Putamen (tissue), 1 donor: ENCODE measurements at regions not wholly inside any gene's neighbourhood (a gene's known extent, or its start where the extent isn't known, plus 50 kb on each side); places are given as distances from the start of the nearest gene placed in this dataset.
"Not testable (repeated sequence)": the region's sequence is repeated elsewhere in the genome, so short reads cannot be mapped to it uniquely, and the experiment has no call there.

Experiments used
- DNase-seq: peaks from one replicate; pipeline ENCODE4 v3.0.0-alpha.2; 2016; ENCODE audit warnings: low spot score

DNA sequence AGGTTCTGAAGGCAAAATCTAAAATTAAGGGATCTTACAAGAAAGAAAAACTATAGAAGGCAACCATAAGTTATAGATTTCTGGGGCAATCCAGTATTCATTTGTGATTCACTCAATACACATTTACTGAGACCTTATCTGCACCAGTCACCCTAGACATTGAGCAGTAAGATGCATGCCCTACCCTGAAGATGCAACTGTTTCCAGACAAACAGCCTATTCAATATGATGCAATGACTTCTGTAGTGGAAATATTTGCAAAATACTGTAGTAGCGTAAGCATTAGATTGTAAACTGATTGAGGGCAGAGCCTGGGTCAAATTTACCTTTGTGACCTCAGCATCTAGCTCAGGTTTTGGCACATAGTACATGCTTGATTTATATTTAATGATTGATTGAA, 256.2 kb upstream of the ACTBL2 start:
- no peak for DNase-seq

GRCh38 chr5:57738301-57738700, 255.7 kb upstream of the ACTBL2 start:
- no peak for DNase-seq

- DNase-seq = no peak
Observed at GRCh38 chr5:57736716-57737115, 254.1 kb upstream of the ACTBL2 start.

GRCh38 chr5:57735279-57736153, 252.9 kb upstream of the ACTBL2 start:
- DNase-seq = not testable (repeated sequence)

GRCh38 chr5:57734296-57734695, 251.7 kb upstream of the ACTBL2 start:
- DNase-seq = peak; percentile 4

GRCh38 chr5:57727591-57727990, 245.0 kb upstream of the ACTBL2 start:
- DNase-seq = no peak

DNA sequence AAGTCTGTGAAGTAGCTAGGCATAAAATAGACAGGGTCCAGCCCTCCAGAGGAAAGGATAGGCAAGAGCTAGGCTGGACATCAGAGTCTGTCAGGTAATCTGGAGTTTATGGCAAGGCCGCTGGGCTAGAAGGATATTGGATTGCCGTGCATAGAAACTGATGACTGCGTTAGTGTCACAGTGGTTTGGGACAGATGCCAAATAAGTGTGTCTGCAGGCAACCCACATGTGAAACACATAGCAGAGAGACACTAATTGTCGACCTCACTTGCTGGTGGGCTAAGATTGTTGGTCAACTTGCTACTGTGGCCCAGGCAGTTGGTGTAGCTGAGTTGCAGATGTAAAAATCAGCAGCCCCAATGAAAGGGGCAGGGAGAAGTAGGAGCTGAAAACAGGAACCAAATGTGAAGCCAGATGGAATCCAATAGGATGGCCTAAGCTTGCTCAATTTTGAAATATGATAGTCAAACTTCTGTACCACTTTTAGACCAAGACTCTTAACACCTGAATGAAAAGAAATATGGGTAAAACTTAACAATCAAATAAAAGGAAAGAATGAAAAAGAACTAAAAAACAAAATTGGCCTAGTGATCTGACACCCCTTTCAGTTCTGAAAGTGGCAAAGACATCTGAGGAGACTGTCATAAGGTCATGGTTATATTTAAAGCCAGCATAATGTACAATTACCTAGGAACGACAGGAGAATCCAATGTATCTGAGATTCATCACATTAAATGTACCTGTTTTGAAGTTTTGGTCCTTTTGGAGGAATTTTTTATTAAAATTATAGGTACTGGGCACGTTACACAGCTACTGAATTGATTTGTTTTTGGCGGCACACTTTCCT, 243.3 kb upstream of the ACTBL2 start:
- no peak for DNase-seq

- DNase-seq = no peak
Observed at GRCh38 chr5:57724836-57725235, 242.2 kb upstream of the ACTBL2 start.

DNA sequence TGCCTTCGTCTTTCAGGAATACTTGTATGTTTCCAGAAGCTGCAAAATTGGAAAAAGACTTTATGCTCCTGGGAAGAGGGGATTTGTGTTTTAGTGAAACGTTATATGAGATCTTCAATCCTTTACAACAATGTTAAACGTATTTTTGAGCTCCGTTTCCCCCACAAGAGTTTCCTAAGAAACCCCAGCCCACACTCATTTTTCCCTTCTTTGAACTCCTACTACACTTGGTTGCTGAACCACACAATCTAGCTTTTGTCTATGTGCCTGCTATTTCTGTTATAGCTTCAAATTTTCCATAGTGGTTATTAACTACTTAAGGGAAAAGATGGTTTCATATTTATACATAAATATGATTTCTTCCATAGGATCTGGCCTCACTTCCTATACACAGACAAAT, 238.6 kb upstream of the ACTBL2 start:
- peak; percentile 71 for DNase-seq

DNA sequence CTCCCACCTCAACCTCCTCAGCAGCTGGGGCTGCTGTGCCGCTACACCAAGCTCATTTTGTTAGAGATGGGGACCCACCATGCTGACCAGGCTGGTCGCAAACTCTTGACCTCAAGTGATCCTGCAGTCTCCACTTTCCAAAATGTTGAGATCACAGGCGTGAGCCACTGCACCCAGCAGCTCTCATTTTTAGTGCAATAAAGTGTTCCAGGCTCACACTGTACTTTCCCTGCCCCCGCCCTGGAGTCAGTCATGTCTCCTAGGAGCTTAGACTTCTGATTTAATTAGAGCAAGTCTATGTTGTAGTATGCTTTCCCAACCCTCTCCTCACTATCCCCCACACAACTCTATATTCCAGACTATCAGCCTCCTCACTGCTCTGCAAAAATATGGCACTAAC, 238.0 kb upstream of the ACTBL2 start:
- DNase-seq = peak; percentile 73

GRCh38 chr5:57719216-57719615, 236.6 kb upstream of the ACTBL2 start:
- no peak for DNase-seq

DNA sequence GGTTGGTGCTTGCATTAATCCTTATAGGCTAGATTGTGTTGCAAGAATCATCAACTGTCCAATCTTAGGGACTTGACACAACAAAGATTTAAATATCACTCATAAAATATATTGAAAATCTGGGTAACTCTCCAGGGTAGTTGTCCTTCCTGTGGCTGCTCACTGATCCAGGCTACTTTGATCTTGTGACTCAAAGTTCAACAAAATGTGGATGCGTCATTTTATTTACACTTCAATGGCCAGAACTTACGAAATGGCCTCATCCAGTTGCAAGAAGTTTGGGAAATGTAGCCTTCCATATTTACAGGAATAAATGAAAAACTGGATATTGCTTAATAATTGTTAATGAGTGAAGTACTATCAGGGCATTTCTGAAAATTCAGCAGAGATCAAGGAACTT, 235.5 kb upstream of the ACTBL2 start:
- DNase-seq = no peak

- DNase-seq = no peak
Observed at GRCh38 chr5:57717555-57717954, 234.9 kb upstream of the ACTBL2 start.

GRCh38 chr5:57716661-57717060, 234.1 kb upstream of the ACTBL2 start:
- no peak for DNase-seq

- no peak for DNase-seq
Observed at GRCh38 chr5:57715296-57715695, 232.7 kb upstream of the ACTBL2 start.

- DNase-seq = not testable (repeated sequence)
Observed at GRCh38 chr5:57713535-57713934, 230.9 kb upstream of the ACTBL2 start.

GRCh38 chr5:57711946-57712345, 229.3 kb upstream of the ACTBL2 start:
- no peak for DNase-seq

GRCh38 chr5:57711471-57711870, 228.9 kb upstream of the ACTBL2 start:
- no peak for DNase-seq

DNA sequence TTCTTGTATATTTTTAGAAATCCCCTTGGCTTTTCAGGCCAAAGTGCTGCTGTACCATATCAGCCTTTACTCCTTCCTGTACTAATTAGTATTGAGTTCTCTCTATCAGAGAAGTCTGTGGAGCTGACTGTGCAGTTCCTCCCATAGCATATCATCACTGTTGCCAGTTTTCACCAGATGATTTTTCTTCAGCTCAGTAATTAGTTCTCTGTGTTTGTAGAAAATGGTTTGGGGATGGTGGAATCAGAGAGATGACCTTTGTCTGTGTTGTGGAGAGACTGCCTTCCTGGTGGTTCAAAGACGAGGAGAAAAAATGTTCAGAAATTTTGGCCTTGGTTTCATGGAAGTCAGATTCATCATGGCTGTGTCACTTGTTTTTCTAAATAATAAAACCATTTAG, 227.5 kb upstream of the ACTBL2 start:
- DNase-seq = no peak

- no peak for DNase-seq
Observed at GRCh38 chr5:57705769-57706168, 223.2 kb upstream of the ACTBL2 start.

- DNase-seq = no peak
Observed at GRCh38 chr5:57703721-57704120, 221.1 kb upstream of the ACTBL2 start.

GRCh38 chr5:57700484-57700883, 217.9 kb upstream of the ACTBL2 start:
- no peak for DNase-seq

DNA sequence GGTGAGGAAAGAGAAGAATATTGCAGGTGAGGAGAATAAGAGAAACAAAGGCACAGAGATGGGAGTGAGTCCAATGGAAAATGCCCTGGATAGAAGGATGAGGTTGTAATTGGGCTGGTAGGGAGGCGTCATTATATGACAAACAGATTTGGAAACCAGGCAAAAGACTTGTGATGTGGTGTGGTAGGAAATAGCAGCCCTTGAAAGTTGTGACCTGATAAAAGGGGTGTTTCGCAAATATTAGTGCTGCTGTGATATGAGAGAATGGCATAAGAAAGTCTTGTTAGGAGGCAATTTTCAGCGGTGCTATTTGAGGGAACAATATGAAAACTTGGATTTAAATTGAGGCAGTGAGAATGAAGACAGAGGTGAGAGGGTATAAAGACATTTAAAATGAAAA, 217.5 kb upstream of the ACTBL2 start:
- no peak for DNase-seq
